ENCODE measurements at regions not wholly inside any gene's neighbourhood (a gene's known extent, or its start where the extent isn't known, plus 50 kb on each side); places are given as distances from the start of the nearest gene placed in this dataset.

GRCh38 chr4:24470666-24471485 lies 113.5 kb downstream of the DHX15 start (continued):
- no peak for TF ChIP-seq ZNF512 (CRISPR knock-in tag; IDR thresholded peaks at IDR 0.05; ENCODE audit: borderline replicate concordance)
- TF ChIP-seq ZNF232 (CRISPR knock-in tag; IDR thresholded peaks at IDR 0.05), result no peak
- no peak for TF ChIP-seq E2F1 (CRISPR knock-in tag; IDR thresholded peaks at IDR 0.05)
- TF ChIP-seq ZNF121 (CRISPR knock-in tag; IDR thresholded peaks at IDR 0.05), result no peak
- TF ChIP-seq, protein P1, sequence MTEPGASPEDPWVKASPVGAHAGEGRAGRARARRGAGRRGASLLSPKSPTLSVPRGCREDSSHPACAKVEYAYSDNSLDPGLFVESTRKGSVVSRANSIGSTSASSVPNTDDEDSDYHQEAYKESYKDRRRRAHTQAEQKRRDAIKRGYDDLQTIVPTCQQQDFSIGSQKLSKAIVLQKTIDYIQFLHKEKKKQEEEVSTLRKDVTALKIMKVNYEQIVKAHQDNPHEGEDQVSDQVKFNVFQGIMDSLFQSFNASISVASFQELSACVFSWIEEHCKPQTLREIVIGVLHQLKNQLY (CRISPR knock-in tag; IDR thresholded peaks at IDR 0.05), result no peak
- TF ChIP-seq, protein P2, sequence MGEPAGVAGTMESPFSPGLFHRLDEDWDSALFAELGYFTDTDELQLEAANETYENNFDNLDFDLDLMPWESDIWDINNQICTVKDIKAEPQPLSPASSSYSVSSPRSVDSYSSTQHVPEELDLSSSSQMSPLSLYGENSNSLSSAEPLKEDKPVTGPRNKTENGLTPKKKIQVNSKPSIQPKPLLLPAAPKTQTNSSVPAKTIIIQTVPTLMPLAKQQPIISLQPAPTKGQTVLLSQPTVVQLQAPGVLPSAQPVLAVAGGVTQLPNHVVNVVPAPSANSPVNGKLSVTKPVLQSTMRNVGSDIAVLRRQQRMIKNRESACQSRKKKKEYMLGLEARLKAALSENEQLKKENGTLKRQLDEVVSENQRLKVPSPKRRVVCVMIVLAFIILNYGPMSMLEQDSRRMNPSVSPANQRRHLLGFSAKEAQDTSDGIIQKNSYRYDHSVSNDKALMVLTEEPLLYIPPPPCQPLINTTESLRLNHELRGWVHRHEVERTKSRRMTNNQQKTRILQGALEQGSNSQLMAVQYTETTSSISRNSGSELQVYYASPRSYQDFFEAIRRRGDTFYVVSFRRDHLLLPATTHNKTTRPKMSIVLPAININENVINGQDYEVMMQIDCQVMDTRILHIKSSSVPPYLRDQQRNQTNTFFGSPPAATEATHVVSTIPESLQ (CRISPR knock-in tag; IDR thresholded peaks at IDR 0.05), result no peak
- no peak for TF ChIP-seq ATF1 (CRISPR knock-in tag; IDR thresholded peaks at IDR 0.05)

DNA sequence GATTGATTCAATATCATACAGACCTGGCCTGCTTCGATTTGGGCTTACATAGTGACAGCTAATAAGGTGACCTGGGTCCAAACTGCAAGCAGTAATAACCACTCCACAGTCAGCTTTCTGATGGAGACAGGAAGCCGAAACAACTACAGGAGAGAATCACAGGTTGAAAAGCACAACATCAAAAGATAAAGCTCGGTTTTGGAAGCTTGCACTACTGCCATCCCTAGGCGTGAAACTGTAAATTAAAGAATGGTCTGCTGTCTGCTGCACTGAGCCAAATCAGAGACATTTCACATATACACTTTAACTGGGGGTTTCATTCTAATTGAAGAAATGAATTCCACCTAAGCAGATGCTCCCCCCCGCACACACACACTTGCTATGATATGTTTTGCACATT lies 116.3 kb downstream of the DHX15 start:
- Mint-ChIP-seq H3K27me3 (ENCODE audit: low read depth) (peaks cover 35% of the 10 kb centered on the region), H3K4me3 (no peak overlapping the region), H3K4me1 (peaks cover 48% of the 10 kb centered on the region), H3K27ac (no peak overlapping the region), H3K9me3 (no peaks in the 10 kb centered on the region), H3K36me3 (no peaks in the 10 kb centered on the region)
- CTCF ChIA-PET, result interaction anchor here (1.1 to 1.3 kb wide), 2 partner anchors 8 to 10 kb away, joined by 3 read pairs; no protein-coding TSS in a partner anchor
- POLR2A ChIA-PET, result interaction anchor here (1.1 kb wide), 1 partner anchor 147 kb away, joined by 4 read pairs; no protein-coding TSS in a partner anchor
- TF ChIP-seq KAT7 (CRISPR knock-in tag; IDR thresholded peaks at IDR 0.05; ENCODE audit: borderline replicate concordance), result no peak
- no peak for TF ChIP-seq ZNF219 (CRISPR knock-in tag; IDR thresholded peaks at IDR 0.05; ENCODE audit: borderline replicate concordance)
- TF ChIP-seq CTCF (IDR thresholded peaks at IDR 0.05), result no peak
- no peak for TF ChIP-seq AR (CRISPR knock-in tag; IDR thresholded peaks at IDR 0.05)
- no peak for TF ChIP-seq GABPB1 (CRISPR knock-in tag; IDR thresholded peaks at IDR 0.05)
- no peak for TF ChIP-seq ZNF232 (CRISPR knock-in tag; IDR thresholded peaks at IDR 0.05)
- TF ChIP-seq TP53 (CRISPR knock-in tag; IDR thresholded peaks at IDR 0.05), result no peak
- no peak for TF ChIP-seq FOXJ3 (CRISPR knock-in tag; IDR thresholded peaks at IDR 0.05; ENCODE audit: borderline replicate concordance)
- no peak for TF ChIP-seq CBFB (CRISPR knock-in tag; IDR thresholded peaks at IDR 0.05; ENCODE audit: low read depth)
- TF ChIP-seq, protein P3, sequence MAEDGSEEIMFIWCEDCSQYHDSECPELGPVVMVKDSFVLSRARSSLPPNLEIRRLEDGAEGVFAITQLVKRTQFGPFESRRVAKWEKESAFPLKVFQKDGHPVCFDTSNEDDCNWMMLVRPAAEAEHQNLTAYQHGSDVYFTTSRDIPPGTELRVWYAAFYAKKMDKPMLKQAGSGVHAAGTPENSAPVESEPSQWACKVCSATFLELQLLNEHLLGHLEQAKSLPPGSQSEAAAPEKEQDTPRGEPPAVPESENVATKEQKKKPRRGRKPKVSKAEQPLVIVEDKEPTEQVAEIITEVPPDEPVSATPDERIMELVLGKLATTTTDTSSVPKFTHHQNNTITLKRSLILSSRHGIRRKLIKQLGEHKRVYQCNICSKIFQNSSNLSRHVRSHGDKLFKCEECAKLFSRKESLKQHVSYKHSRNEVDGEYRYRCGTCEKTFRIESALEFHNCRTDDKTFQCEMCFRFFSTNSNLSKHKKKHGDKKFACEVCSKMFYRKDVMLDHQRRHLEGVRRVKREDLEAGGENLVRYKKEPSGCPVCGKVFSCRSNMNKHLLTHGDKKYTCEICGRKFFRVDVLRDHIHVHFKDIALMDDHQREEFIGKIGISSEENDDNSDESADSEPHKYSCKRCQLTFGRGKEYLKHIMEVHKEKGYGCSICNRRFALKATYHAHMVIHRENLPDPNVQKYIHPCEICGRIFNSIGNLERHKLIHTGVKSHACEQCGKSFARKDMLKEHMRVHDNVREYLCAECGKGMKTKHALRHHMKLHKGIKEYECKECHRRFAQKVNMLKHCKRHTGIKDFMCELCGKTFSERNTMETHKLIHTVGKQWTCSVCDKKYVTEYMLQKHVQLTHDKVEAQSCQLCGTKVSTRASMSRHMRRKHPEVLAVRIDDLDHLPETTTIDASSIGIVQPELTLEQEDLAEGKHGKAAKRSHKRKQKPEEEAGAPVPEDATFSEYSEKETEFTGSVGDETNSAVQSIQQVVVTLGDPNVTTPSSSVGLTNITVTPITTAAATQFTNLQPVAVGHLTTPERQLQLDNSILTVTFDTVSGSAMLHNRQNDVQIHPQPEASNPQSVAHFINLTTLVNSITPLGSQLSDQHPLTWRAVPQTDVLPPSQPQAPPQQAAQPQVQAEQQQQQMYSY (CRISPR knock-in tag; IDR thresholded peaks at IDR 0.05), result no peak
- TF ChIP-seq NR3C1 (CRISPR knock-in tag; conservative IDR thresholded peaks at IDR 0.05; ENCODE audit: low read depth), result no peak
- TF ChIP-seq NFE2L1 (CRISPR knock-in tag; IDR thresholded peaks at IDR 0.05), result no peak
- ATAC-seq (no peak), DNase-seq (ENCODE audit: low spot score) (no peak)
